Heart right ventricle (tissue), 16 donors: ENCODE measurements at regions not wholly inside any gene's neighbourhood (a gene's known extent, or its start where the extent isn't known, plus 50 kb on each side); places are given as distances from the start of the nearest gene placed in this dataset.

Experiments
- ATAC-seq, 8 donors: fragments of 200-7000 bp; cut with Tn5 transposase; one replicate each; pipeline ENCODE4 v1.9.1; 2020; ENCODE audit warnings: mild to moderate bottlenecking in 8 of 8, moderate library complexity in 8 of 8, moderate number of reproducible peaks in 1 of 8
- DNase-seq, 2 donors: peaks; one replicate each; pipeline ENCODE4 v3.0.0-alpha.2; 2020
- H3K27ac ChIP-seq, 10 donors: fragments of 200-600 bp; sonication (generic) in 2 of 10; one replicate each; pipeline versions ENCODE4 v1.5.0 to v1.8.0; 2020 to 2022; ENCODE audit warnings: mild to moderate bottlenecking in 3 of 10
- H3K27me3 ChIP-seq, 7 donors: fragments of 200-600 bp; one replicate each; pipeline ENCODE4 v1.8.0; 2021 to 2022; ENCODE audit warnings: mild to moderate bottlenecking in 2 of 7
- H3K36me3 ChIP-seq, 9 donors: fragments of 200-600 bp; sonication (generic) in 1 of 9; one replicate each; pipeline versions ENCODE4 v1.5.0 to v1.8.0; 2020 to 2022; ENCODE audit warnings: mild to moderate bottlenecking in 2 of 9
- H3K4me1 ChIP-seq, 9 donors: fragments of 200-600 bp; sonication (generic) in 1 of 9; one replicate each; pipeline versions ENCODE4 v1.5.0 to v1.8.0; 2020 to 2022; ENCODE audit warnings: mild to moderate bottlenecking in 4 of 9
- H3K4me3 ChIP-seq, 10 donors: fragments of 200-600 bp; sonication (generic) in 2 of 10; one replicate each; pipeline versions ENCODE4 v1.5.0 to v1.8.0; 2020 to 2022; ENCODE audit warnings: mild to moderate bottlenecking in 7 of 10, moderate library complexity in 2 of 10
- H3K9me3 ChIP-seq, 11 donors: fragments of 200-600 bp in 10 of 11; sonication (generic) in 2 of 11; one replicate each; pipeline versions ENCODE4 v1.5.0 to v1.8.0; 2013 to 2022; ENCODE audit warnings: mild to moderate bottlenecking in 2 of 11, control low read depth in 1 of 11, moderate library complexity in 1 of 11
- WGBS, 2 donors: extraction: QIAGEN DNeasy Blood & Tissue Kit; methylation state at CpG; one replicate each; pipeline ENCODE4 v1.1.7; 2013; ENCODE audit warnings: inconsistent platforms in 1 of 2; 5-methylcytosine and 5-hydroxymethylcytosine counted together
- intact Hi-C, 10 donors: fragments of 100-400 bp; cut with DNase I; formaldehyde crosslinking; loops; one replicate each; pipeline versions ENCODE4 v1.11.1 to v1.14.2; 2022
- TF ChIP-seq, protein P1 (sequence below), 9 donors: fragments of 200-600 bp; sonication (generic) in 2 of 9; IDR thresholded peaks; one replicate each; pipeline versions ENCODE4 v1.5.0 to v1.8.0; 2021 to 2022; ENCODE audit warnings: antibody characterized with exemption in 9 of 9, mild to moderate bottlenecking in 5 of 9, moderate library complexity in 1 of 9
- donor health status: Arrhythmogenic right ventricular cardiomyopathy.
- donor health status: ischemic (EF 13 %, LVEDD 7.1; RV severe dilation, severe dysfunction).
- donor health status: healthy with polysubstance abuse.
- donor health status: DM: no; HTN: yes; CAD: no.
- donor health status: DM: no; HTN: no; CAD: no.
- donor health status: ischemic (EF 25% LVEDD 6.9; RV normal size, moderate dysfunction).
- donor health status: ischemic (EF 25% LVEDD 5.7; RV mildly dilated, moderate dysfunction).
- donor health status: healthy.
- donor health status: DM: yes; HTN: yes; CAD: no.
- donor health status: Ischemic cardiomyopathy.
- donor health status: ischemic (EF 35%, LVEDD 5.7; RV mildly dilated, moderate dysfunction).
- donor health status: nonischemic (EF 11% LVEDD 7.7; RV severe dilation, severe dysfunction).
- donor health status: DM: yes; HTN: yes; CAD: no.
- donor health status: PGD.
- donor health status: ischemic (EF 29% LVEDD 5.4; RV normal size, mild dysfunction).
- donor health status: nonischemic (EF 23%, LVEDD 6.1; RV moderate dilation, normal function).

DNA sequence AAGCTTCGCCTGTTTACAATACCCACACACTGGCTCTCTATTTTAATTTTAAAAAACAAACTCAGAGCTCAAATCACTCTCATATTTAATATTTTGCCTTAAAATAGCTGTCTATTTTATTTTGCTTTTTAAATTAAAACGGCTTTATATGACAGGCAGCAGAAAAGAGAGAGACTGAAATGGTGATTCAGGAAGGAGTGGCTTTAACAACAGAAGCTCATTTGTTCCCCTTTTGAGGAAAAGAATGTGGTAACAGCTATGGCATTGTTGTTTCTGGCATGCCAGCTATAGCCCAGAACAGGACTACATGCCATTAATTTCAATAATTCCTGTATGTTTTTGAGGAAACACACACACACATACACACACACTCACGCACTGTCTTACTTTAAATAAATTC is 234.2 kb upstream of the PTBP2 start:
- no peak for DNase-seq
- no peak overlapping the region for H3K4me3 ChIP-seq
- H3K36me3 ChIP-seq, result no peaks in the 10 kb centered on the region
- no peak for ATAC-seq
- intact Hi-C loops, result no loop called here
- H3K27ac ChIP-seq, result no peak overlapping the region
- H3K27me3 ChIP-seq, result peaks cover 0 to 3% (median 0%) of the 10 kb centered on the region in 7 donors
- TF ChIP-seq, protein P1, sequence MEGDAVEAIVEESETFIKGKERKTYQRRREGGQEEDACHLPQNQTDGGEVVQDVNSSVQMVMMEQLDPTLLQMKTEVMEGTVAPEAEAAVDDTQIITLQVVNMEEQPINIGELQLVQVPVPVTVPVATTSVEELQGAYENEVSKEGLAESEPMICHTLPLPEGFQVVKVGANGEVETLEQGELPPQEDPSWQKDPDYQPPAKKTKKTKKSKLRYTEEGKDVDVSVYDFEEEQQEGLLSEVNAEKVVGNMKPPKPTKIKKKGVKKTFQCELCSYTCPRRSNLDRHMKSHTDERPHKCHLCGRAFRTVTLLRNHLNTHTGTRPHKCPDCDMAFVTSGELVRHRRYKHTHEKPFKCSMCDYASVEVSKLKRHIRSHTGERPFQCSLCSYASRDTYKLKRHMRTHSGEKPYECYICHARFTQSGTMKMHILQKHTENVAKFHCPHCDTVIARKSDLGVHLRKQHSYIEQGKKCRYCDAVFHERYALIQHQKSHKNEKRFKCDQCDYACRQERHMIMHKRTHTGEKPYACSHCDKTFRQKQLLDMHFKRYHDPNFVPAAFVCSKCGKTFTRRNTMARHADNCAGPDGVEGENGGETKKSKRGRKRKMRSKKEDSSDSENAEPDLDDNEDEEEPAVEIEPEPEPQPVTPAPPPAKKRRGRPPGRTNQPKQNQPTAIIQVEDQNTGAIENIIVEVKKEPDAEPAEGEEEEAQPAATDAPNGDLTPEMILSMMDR (IDR thresholded peaks at IDR 0.05), result no peak
- no peaks in the 10 kb centered on the region for H3K4me1 ChIP-seq
- no peaks in the 10 kb centered on the region for H3K9me3 ChIP-seq
- 74 to 83% methylated on average over 3 of the region's 3 CpGs for WGBS, 2 donors

DNA sequence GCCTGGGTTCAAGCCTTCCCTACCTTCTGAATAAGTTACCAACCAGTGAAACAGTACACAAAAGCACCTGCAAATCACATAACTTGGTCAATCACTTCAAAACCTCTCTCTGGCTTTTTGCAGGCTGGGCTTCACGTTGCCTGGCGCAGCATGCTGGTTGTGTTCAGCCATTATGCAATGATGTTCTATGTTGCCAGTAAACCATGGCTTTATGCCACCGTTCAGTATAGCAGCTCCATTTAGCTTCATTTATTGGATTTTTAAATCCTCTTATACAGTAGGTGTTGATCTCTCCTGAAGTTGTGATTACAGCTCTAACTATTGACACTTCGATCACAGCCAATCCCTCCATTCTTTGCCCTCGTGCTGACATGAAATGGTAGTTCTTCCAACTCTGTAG is 233.6 kb upstream of the PTBP2 start:
- 75 to 85% methylated on average over 5 of the region's 5 CpGs for WGBS, 2 donors
- TF ChIP-seq, protein P1 (IDR thresholded peaks at IDR 0.05), result no peak
- Histone ChIP-seq H3K9me3 (no peaks in the 10 kb centered on the region), H3K27me3 (peaks cover 0 to 3% (median 0%) of the 10 kb centered on the region in 7 donors), H3K27ac (no peak overlapping the region), H3K4me1 (no peaks in the 10 kb centered on the region), H3K36me3 (no peaks in the 10 kb centered on the region), H3K4me3 (no peak overlapping the region)
- intact Hi-C loops, result no loop called here
- DNase-seq (no peak), ATAC-seq (no peak)

DNA sequence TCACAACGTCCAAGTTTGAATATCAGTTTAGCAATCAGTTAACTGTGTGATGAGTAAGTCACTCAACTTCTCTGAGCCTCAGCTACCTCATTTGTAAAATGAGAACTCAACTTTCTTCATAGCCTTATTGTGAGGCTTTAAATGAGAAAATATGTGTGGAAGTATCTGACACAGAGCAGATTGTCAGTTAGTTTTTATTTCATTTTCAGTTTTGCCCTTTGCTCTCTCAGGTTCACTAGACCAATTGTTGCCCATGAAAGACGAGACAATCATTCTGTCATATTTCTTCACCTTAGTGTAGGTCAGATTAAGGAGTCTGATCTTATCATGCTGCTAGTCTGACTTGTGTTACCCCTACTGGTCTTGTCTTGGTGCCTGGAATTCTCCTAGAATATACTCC is 232.8 kb upstream of the PTBP2 start:
- H3K4me3 ChIP-seq, result no peak overlapping the region
- no peaks in the 10 kb centered on the region for H3K9me3 ChIP-seq
- TF ChIP-seq, protein P1 (IDR thresholded peaks at IDR 0.05), result no peak
- H3K4me1 ChIP-seq, result no peaks in the 10 kb centered on the region
- peaks cover 0 to 3% (median 0%) of the 10 kb centered on the region in 7 donors for H3K27me3 ChIP-seq
- WGBS, 2 donors, result 41 to 55% methylated on average over 2 of the region's 2 CpGs
- intact Hi-C loops, result no loop called here
- no peaks in the 10 kb centered on the region for H3K36me3 ChIP-seq
- no peak for DNase-seq
- ATAC-seq, result no peak
- no peak overlapping the region for H3K27ac ChIP-seq

DNA sequence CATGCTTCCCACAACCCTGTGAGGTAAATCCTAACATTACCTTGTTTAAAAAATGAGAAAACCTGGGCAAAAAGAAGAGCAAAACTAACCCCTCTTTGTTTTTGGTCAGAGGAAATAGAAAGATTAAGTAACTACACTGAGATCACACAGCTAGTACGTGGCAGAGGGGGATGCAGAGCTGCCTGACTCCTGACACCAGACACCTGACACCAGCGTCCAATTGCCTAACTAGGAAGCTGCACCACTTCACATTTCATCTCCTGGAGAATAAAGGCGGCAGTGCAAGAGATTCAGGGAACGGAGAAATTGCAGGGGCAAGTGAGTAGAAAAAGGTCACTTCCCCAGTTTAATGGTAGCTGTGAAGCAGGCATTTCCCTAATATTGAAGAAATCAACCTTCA is 229.3 kb upstream of the PTBP2 start:
- H3K36me3 ChIP-seq, result no peaks in the 10 kb centered on the region
- TF ChIP-seq, protein P1 (IDR thresholded peaks at IDR 0.05), result no peak
- no peaks in the 10 kb centered on the region for H3K9me3 ChIP-seq
- no peaks in the 10 kb centered on the region for H3K4me1 ChIP-seq
- 27 to 42% methylated on average over 4 of the region's 4 CpGs for WGBS, 2 donors
- intact Hi-C loops, result no loop called here
- H3K27me3 ChIP-seq, result no peaks in the 10 kb centered on the region
- no peak overlapping the region for H3K27ac ChIP-seq
- no peak overlapping the region for H3K4me3 ChIP-seq
- no peak for ATAC-seq
- DNase-seq, result no peak
